Esophagus muscularis mucosa (tissue), 4 donors: ENCODE measurements at regions not wholly inside any gene's neighbourhood (a gene's known extent, or its start where the extent isn't known, plus 50 kb on each side); places are given as distances from the start of the nearest gene placed in this dataset.

Experiments
- DNase-seq: peaks from one replicate; pipeline ENCODE4 v3.0.0-alpha.2; 2017; ENCODE audit errors: extremely low spot score
- H3K27ac ChIP-seq, 4 donors: fragments of 200-600 bp; sonication (generic); replicated peaks in 1 of 4; 1 replicate in 3 of 4; 2 replicates in 1 of 4; pipeline ENCODE4 v1.5.1; 2016 to 2019; ENCODE audit warnings: mild to moderate bottlenecking in 1 of 4
- H3K27me3 ChIP-seq, 4 donors: fragments of 200-600 bp; sonication (generic); one replicate each; pipeline versions ENCODE4 v1.5.1 to v1.6.0; 2016 to 2019
- H3K36me3 ChIP-seq, 4 donors: fragments of 200-600 bp; sonication (generic); one replicate each; pipeline ENCODE4 v1.5.1; 2016 to 2019
- H3K4me1 ChIP-seq, 4 donors: fragments of 200-600 bp; sonication (generic); one replicate each; pipeline ENCODE4 v1.5.1; 2016 to 2019
- H3K4me3 ChIP-seq, 4 donors: fragments of 200-600 bp; sonication (generic); 1 replicate in 2 of 4; 2 replicates in 2 of 4; pipeline ENCODE4 v1.5.1; 2016 to 2019; ENCODE audit warnings: mild to moderate bottlenecking in 4 of 4, moderate library complexity in 1 of 4
- H3K9me3 ChIP-seq, 4 donors: fragments of 200-600 bp; sonication (generic); 1 replicate in 3 of 4; 2 replicates in 1 of 4; pipeline ENCODE4 v1.5.1; 2016 to 2019
- EP300 ChIP-seq: sonication (generic); formaldehyde crosslinking; IDR thresholded peaks from one replicate; pipeline ENCODE4 v1.6.1; 2017; ENCODE audit warnings: antibody characterized with exemption
- POLR2A ChIP-seq: fragments of 450-650 bp; IDR thresholded peaks from one replicate; pipeline ENCODE4 v1.6.1; 2017; ENCODE audit warnings: antibody characterized with exemption, moderate library complexity, mild to moderate bottlenecking, low read depth
- POLR2AphosphoS5 ChIP-seq, 2 donors: sonication (generic); formaldehyde crosslinking; IDR thresholded peaks; one replicate each; pipeline ENCODE4 v1.6.1; 2017; ENCODE audit warnings: antibody characterized with exemption in 2 of 2
- WGBS: methylation state at CpG from one replicate; pipeline ENCODE4 v1.1.5; 2018; 5-methylcytosine and 5-hydroxymethylcytosine counted together
- intact Hi-C: fragments of 100-400 bp; cut with DNase I; formaldehyde crosslinking; loops from one replicate; pipeline ENCODE4 v1.15.1; 2023
- TF ChIP-seq, protein P1 (sequence below), 3 experiments: fragments of 200-600 bp in 2 of 3; fragments of 450-650 bp in 1 of 3; sonication (generic) in 2 of 3; IDR thresholded peaks; one replicate each; pipeline ENCODE4 v1.5.1; 2017 to 2019; ENCODE audit warnings: antibody characterized with exemption in 3 of 3, mild to moderate bottlenecking in 2 of 3, moderate library complexity in 1 of 3

DNA sequence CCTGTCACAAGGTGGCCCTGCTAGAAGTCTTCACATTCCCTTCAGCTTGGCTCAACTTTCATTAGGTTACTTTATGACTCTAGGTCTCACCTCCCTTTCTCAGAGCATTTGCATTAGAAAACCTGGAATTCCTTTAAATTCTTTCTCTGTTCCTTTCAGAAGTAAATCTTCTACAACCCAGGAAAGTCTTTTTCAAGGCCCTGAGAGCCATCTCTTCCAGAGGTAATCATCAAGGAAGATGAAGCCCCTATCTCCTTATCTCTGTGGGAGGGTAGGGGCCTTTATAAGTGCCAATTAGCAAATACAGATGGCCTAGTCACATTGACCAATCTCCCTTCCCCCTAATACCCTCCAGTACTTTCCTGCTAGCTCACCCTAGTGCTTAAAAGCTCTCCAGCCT is 848.0 kb upstream of the FAM98A start:
- no peak overlapping the region for H3K27ac ChIP-seq
- no peaks in the 10 kb centered on the region for H3K4me1 ChIP-seq
- DNase-seq = no peak
- H3K4me3 ChIP-seq = no peak overlapping the region
- TF ChIP-seq EP300 = no peak
- no peak for TF ChIP-seq POLR2A
- TF ChIP-seq, protein P1, sequence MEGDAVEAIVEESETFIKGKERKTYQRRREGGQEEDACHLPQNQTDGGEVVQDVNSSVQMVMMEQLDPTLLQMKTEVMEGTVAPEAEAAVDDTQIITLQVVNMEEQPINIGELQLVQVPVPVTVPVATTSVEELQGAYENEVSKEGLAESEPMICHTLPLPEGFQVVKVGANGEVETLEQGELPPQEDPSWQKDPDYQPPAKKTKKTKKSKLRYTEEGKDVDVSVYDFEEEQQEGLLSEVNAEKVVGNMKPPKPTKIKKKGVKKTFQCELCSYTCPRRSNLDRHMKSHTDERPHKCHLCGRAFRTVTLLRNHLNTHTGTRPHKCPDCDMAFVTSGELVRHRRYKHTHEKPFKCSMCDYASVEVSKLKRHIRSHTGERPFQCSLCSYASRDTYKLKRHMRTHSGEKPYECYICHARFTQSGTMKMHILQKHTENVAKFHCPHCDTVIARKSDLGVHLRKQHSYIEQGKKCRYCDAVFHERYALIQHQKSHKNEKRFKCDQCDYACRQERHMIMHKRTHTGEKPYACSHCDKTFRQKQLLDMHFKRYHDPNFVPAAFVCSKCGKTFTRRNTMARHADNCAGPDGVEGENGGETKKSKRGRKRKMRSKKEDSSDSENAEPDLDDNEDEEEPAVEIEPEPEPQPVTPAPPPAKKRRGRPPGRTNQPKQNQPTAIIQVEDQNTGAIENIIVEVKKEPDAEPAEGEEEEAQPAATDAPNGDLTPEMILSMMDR (IDR thresholded peaks at IDR 0.05) = no peak
- TF ChIP-seq POLR2AphosphoS5 (IDR thresholded peaks at IDR 0.05) = no peak
- H3K36me3 ChIP-seq = no peaks in the 10 kb centered on the region
- H3K9me3 ChIP-seq = peaks cover 0 to 25% (median 2%) of the 10 kb centered on the region in 4 donors
- intact Hi-C loops = no loop called here
- H3K27me3 ChIP-seq = no peaks in the 10 kb centered on the region

DNA sequence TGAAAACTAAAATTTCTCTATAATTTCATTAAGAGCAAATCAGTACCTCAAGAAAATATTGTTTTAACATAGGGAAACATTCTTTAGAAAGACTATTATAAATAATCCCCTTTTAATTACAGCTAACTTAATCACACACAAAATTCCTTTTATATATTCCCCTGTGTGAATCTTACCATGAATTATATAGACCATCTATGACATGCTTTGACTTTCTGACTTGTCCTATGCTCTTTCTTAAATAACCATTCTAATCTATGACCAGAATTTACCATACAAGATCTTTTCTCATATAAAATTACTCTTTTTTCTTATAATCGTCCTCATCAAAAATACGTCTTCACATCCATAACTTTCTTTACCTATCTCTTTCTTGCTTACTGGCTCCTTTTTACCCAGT is 824.2 kb upstream of the FAM98A start:
- intact Hi-C loops = no loop called here
- H3K9me3 ChIP-seq = no peaks in the 10 kb centered on the region
- WGBS = 89% methylated on average over 2 of the region's 2 CpGs

DNA sequence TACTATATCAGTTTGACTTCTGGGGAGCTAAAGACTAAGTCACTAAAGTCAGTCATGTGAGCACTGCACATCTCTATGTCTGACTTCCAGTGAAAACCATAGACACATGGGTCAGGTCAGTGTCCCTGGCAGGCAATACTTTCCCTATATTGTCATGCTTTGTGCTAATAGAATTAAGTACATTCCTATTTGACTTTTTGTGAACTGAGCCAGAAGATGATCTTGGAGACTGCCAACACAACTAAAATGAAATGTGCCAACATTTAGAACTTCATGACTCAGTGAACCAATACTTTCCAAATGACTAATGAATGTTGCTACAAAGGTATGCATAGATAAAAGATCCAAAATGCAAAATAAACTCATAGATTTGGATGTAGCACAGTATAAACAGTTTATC is 820.8 kb upstream of the FAM98A start:
- no peaks in the 10 kb centered on the region for H3K9me3 ChIP-seq
- no peaks in the 10 kb centered on the region for H3K36me3 ChIP-seq
- H3K27ac ChIP-seq = no peak overlapping the region
- intact Hi-C loops = no loop called here
- TF ChIP-seq POLR2A (no peak), EP300 (no peak), POLR2AphosphoS5 (IDR thresholded peaks at IDR 0.05) (no peak)
- TF ChIP-seq, protein P1 (IDR thresholded peaks at IDR 0.05) = no peak
- no peak overlapping the region for H3K4me3 ChIP-seq
- DNase-seq = no peak
- peaks cover 0 to 15% (median 5%) of the 10 kb centered on the region in 4 donors for H3K4me1 ChIP-seq
- H3K27me3 ChIP-seq = no peaks in the 10 kb centered on the region

More for the DNA sequence above, 824.2 kb upstream of the FAM98A start:
- no peak overlapping the region for H3K4me3 ChIP-seq
- no peak overlapping the region for H3K27ac ChIP-seq
- DNase-seq = no peak
- TF ChIP-seq POLR2AphosphoS5 (IDR thresholded peaks at IDR 0.05) = no peak
- TF ChIP-seq POLR2A = no peak
- no peak for TF ChIP-seq EP300
- TF ChIP-seq, protein P1 (IDR thresholded peaks at IDR 0.05) = no peak
- H3K4me1 ChIP-seq = peaks cover 0 to 7% (median 0%) of the 10 kb centered on the region in 4 donors
- no peaks in the 10 kb centered on the region for H3K27me3 ChIP-seq
- no peaks in the 10 kb centered on the region for H3K36me3 ChIP-seq

DNA sequence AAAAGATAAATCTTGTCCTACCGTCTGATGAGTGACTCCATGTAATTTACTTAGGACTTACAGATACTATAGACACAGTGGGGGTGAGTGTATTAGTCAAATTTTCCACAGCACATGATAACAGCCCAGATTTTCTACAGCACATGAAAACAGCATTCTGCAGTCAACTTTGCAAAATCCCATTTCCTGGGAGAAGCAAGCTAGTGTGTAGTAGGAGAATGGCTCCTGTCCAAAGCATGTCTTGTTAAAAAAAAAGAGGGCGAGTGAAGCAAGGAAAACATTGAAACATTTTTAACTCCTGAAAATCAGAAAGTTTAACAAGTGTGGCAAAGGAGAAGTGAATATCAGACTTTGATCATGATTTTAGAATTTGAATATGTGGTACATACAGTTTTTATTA is 817.8 kb upstream of the FAM98A start:
- intact Hi-C loops = no loop called here
- DNase-seq = no peak
- no peak overlapping the region for H3K27ac ChIP-seq
- H3K9me3 ChIP-seq = no peaks in the 10 kb centered on the region
- H3K36me3 ChIP-seq = no peaks in the 10 kb centered on the region
- no peak for TF ChIP-seq POLR2A
- TF ChIP-seq EP300 = no peak
- TF ChIP-seq POLR2AphosphoS5 (IDR thresholded peaks at IDR 0.05) = no peak
- TF ChIP-seq, protein P1 (IDR thresholded peaks at IDR 0.05) = no peak
- 37% methylated on average over 2 of the region's 2 CpGs for WGBS
- no peak overlapping the region for H3K4me3 ChIP-seq
- H3K4me1 ChIP-seq = peaks cover 0 to 15% (median 5%) of the 10 kb centered on the region in 4 donors
- H3K27me3 ChIP-seq = no peaks in the 10 kb centered on the region

DNA sequence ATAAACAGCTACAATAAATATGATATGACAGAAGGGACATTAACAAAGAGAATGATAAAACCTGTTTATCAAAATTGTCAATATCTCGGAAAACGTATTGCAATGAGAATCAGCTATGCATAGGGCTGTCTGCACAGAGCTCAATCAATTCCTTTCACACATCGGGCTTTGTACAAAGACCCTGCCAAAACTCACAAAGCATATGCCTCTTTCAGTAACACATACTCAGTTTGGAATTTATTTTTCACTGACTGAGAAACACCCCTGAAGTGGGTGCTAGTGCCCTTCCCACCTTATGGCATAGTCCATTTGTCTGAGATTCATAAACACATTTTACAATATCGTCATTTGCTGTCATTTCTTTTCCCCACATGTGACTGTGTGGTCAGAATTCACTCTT is 815.8 kb upstream of the FAM98A start:
- Histone ChIP-seq H3K4me3 (no peak overlapping the region), H3K27ac (no peak overlapping the region), H3K36me3 (no peaks in the 10 kb centered on the region), H3K9me3 (no peaks in the 10 kb centered on the region), H3K27me3 (no peaks in the 10 kb centered on the region), H3K4me1 (peaks cover 0 to 13% (median 5%) of the 10 kb centered on the region in 4 donors)
- TF ChIP-seq, protein P1 (IDR thresholded peaks at IDR 0.05) = no peak
- TF ChIP-seq POLR2A (no peak), EP300 (no peak), POLR2AphosphoS5 (IDR thresholded peaks at IDR 0.05) (no peak)
- intact Hi-C loops = no loop called here
- no peak for DNase-seq
- 73% methylated on average over 4 of the region's 4 CpGs for WGBS
